GM18951 (cell line): ENCODE measurements at regions not wholly inside any gene's neighbourhood (a gene's known extent, or its start where the extent isn't known, plus 50 kb on each side); places are given as distances from the start of the nearest gene placed in this dataset.

Experiments
- POLR2A ChIP-seq: IDR thresholded peaks from 4 replicates; pipeline ENCODE4 v1.6.1; 2011; ENCODE audit warnings: mild to moderate bottlenecking; ENCODE audit not compliant: insufficient read length, insufficient read depth; ENCODE audit errors: extremely low read depth
- in situ Hi-C: fragments of 300-500 bp; cut with MboI; formaldehyde crosslinking; loops from one replicate; pipeline ENCODE4 v1.12.0; 2022; ENCODE audit warnings: low sequenced_read_pairs, mixed read lengths, inconsistent platforms; ENCODE audit not compliant: unreplicated experiment

- no peak for TF ChIP-seq POLR2A
- in situ Hi-C loops = no loop called here
Measured at GRCh38 chr4:181756451-181757095, 486.6 kb upstream of the TENM3 start.

- no peak for TF ChIP-seq POLR2A
- in situ Hi-C loops = no loop called here
Measured at GRCh38 chr4:181757098-181757497, 486.1 kb upstream of the TENM3 start.

- in situ Hi-C loops = no loop called here
- TF ChIP-seq POLR2A = no peak
Measured at GRCh38 chr4:181757910-181758660, 485.1 kb upstream of the TENM3 start.

DNA sequence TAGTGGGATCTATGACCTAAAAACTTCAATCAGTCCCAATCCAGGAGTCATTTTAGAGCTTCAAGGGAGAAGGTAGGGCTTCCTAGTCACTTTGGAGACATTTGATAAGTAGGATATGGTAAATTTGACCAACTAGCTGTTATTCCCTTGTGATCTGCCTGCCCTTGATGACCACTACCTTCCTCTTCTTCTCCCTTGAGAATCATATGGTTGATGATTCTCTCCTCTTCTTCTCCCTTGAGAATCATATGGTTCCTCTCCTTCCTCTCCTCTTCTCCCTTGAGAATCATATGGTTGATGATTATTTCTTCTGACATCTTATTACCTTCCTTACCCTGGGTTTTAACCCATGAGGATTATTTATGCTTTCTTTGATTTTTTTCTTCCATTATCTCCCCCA lies 482.6 kb upstream of the TENM3 start:
- in situ Hi-C loops = no loop called here
- TF ChIP-seq POLR2A = no peak

- no peak for TF ChIP-seq POLR2A
- in situ Hi-C loops = no loop called here
Measured at GRCh38 chr4:181761156-181761555, 482.0 kb upstream of the TENM3 start.

- in situ Hi-C loops = no loop called here
- TF ChIP-seq POLR2A = no peak
Measured at GRCh38 chr4:181766061-181766548, 477.1 kb upstream of the TENM3 start.

- in situ Hi-C loops = no loop called here
- no peak for TF ChIP-seq POLR2A
Measured at GRCh38 chr4:181770971-181771370, 472.2 kb upstream of the TENM3 start.

- in situ Hi-C loops = no loop called here
- no peak for TF ChIP-seq POLR2A
Measured at GRCh38 chr4:181775298-181775697, 467.9 kb upstream of the TENM3 start.

GRCh38 chr4:181776264-181777054 lies 466.7 kb upstream of the TENM3 start:
- in situ Hi-C loops = no loop called here
- TF ChIP-seq POLR2A = no peak

DNA sequence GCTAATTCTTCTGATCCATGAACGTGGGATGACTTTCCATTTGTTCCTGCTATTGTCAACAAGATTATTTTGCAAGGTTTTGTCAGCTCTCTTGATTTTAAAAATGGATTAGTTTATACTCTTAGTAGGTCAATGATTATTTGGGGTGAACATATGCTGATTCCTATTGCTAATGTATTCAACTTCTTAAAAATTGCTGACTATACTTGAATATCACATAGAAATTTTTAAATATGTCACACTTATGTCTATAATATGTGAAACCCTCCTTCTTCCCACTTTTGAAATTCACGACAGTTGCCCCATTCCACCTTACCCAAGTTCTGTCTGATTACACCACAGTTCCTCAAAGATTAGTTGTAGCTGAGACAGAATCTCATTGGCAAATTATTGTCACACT lies 465.7 kb upstream of the TENM3 start:
- in situ Hi-C loops = no loop called here
- no peak for TF ChIP-seq POLR2A

GRCh38 chr4:181784881-181785280 lies 458.3 kb upstream of the TENM3 start:
- in situ Hi-C loops = no loop called here
- no peak for TF ChIP-seq POLR2A

GRCh38 chr4:181792641-181793040 lies 450.6 kb upstream of the TENM3 start:
- no peak for TF ChIP-seq POLR2A
- in situ Hi-C loops = no loop called here

DNA sequence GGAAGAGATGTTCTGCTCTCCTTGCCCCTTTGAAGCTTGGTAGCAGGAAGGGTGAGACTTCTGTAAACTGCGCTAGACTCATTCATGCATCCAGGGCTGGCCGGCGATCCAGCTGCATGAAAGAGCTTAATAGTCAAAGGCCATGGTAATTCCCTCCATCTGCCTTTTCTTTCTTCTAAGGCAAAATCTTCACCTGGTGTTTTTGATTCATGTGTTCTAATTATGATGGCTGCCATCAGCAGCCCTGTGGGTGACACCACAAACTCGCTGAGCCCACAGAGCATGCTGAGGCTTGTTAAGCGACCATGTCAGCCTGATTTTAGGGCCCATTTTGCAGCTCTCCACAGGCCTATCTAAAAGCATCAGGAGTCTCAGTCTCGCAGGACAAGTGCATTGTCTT lies 450.1 kb upstream of the TENM3 start:
- in situ Hi-C loops = no loop called here
- TF ChIP-seq POLR2A = no peak
